Hepatocyte (in vitro differentiated cells): ENCODE measurements at regions not wholly inside any gene's neighbourhood (a gene's known extent, or its start where the extent isn't known, plus 50 kb on each side); places are given as distances from the start of the nearest gene placed in this dataset.

Experiments
- DNase-seq: peaks from one replicate; pipeline ENCODE4 v3.0.0-alpha.2; 2016; ENCODE audit warnings: low spot score
- H2AFZ ChIP-seq: fragments of 200-600 bp; sonication (generic); 2 replicates; pipeline ENCODE4 v1.6.0; 2016; ENCODE audit warnings: antibody characterized with exemption, mild to moderate bottlenecking
- H3K27ac ChIP-seq: fragments of 200-600 bp; sonication (generic); 2 replicates; pipeline ENCODE4 v1.5.1; 2016; ENCODE audit warnings: mild to moderate bottlenecking
- H3K27me3 ChIP-seq: fragments of 200-600 bp; sonication (generic); 2 replicates; pipeline ENCODE4 v1.6.1; 2016
- H3K36me3 ChIP-seq: fragments of 200-600 bp; sonication (generic); replicated peaks from 2 replicates; pipeline ENCODE4 v1.5.1; 2016; ENCODE audit warnings: low read depth; ENCODE audit not compliant: insufficient read depth
- H3K4me1 ChIP-seq: fragments of 200-600 bp; sonication (generic); 2 replicates; pipeline ENCODE4 v1.5.1; 2016; ENCODE audit warnings: mild to moderate bottlenecking, moderate library complexity; ENCODE audit not compliant: insufficient read depth
- H3K4me2 ChIP-seq: fragments of 200-600 bp; sonication (generic); 2 replicates; pipeline ENCODE4 v1.6.0; 2016
- H3K4me3 ChIP-seq: fragments of 200-600 bp; sonication (generic); 2 replicates; pipeline ENCODE4 v1.5.1; 2016; ENCODE audit warnings: mild to moderate bottlenecking
- H3K79me2 ChIP-seq: fragments of 200-600 bp; sonication (generic); 2 replicates; pipeline ENCODE4 v1.6.0; 2017; ENCODE audit warnings: mild to moderate bottlenecking
- H3K9me2 ChIP-seq: fragments of 200-600 bp; sonication (generic); replicated peaks from 2 replicates; pipeline ENCODE4 v1.6.0; 2017; ENCODE audit warnings: mild to moderate bottlenecking; ENCODE audit not compliant: insufficient read depth
- H3K9me3 ChIP-seq: fragments of 200-600 bp; sonication (generic); 2 replicates; pipeline ENCODE4 v1.5.1; 2016; ENCODE audit warnings: low read depth, mild to moderate bottlenecking
- H4K20me1 ChIP-seq: fragments of 200-600 bp; sonication (generic); 2 replicates; pipeline ENCODE4 v1.6.0; 2016; ENCODE audit warnings: mild to moderate bottlenecking; ENCODE audit not compliant: insufficient read depth, poor library complexity, severe bottlenecking
- EZH2 ChIP-seq: fragments of 200-600 bp; sonication (generic); IDR thresholded peaks from 2 replicates; pipeline ENCODE4 v1.6.1; 2016; ENCODE audit warnings: antibody characterized with exemption, mild to moderate bottlenecking, borderline replicate concordance
- EZH2phosphoT487 ChIP-seq: fragments of 200-600 bp; sonication (generic); IDR thresholded peaks from one replicate; pipeline ENCODE4 v1.6.1; 2018; ENCODE audit warnings: antibody characterized with exemption, mild to moderate bottlenecking, low read depth, moderate library complexity; ENCODE audit not compliant: unreplicated experiment, severe bottlenecking
- WGBS: methylation state at CpG from one replicate; pipeline ENCODE4 v1.1.6; 2016; ENCODE audit warnings: low lambda C conversion rate; ENCODE audit errors: missing lambda C conversion rate; 5-methylcytosine and 5-hydroxymethylcytosine counted together
- TF ChIP-seq, protein P1 (sequence below): fragments of 200-600 bp; sonication (generic); IDR thresholded peaks from 2 replicates; pipeline ENCODE4 v1.5.1; 2016; ENCODE audit warnings: antibody characterized with exemption, mild to moderate bottlenecking; ENCODE audit not compliant: poor library complexity

DNA sequence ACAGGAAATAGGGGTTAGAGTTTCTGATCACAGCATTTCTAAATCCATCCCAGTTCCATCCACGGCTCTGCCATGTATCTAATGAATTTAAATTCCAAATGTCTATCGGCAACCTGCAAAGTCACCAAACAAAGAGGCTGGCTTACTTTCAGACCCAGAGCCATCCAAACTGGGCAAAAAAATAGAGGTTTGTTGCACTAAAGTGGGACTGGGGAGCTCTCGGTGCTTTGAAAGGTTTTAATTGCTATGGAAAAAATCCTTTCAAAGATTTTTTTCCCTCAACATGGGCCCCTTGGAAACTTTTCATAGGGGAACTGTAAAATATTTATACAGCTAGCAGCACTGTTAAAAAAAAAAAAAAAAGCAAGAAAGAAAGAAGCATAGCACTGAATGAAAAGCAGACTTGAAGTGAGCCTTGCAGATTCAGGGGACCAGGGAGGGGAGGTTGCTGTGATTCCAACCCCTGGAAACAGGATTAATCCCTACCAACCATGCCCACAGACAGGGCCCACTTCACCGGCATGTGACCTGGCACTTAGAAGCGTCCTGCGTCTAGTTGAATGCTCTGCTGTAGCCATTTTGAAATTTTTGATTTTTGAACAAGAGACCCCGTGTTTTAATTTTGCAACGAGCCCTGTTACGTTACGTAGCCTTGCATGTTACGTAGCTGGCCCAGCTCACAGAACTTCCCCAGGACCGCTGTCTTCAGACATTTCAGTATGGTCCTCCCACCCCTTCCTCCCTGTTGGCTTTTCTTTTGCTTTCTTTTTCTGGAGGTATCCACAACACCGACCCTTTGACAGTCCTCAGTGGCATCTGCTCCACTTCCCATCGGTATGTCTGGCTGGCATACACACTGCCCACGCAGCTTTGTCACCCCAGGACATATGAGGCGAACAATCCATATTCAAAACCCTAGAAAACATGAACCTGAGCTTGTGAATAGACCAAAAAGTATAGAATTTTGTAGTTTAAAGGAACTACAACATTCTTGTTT, 105.3 kb upstream of the NFIB start:
- H3K4me2 ChIP-seq = peak overlapping the region; percentile 41
- no peaks in the 10 kb centered on the region for H3K36me3 ChIP-seq
- H3K27ac ChIP-seq = peak overlapping the region; percentile 98
- H3K4me3 ChIP-seq = no peak overlapping the region
- no peaks in the 10 kb centered on the region for H3K27me3 ChIP-seq
- TF ChIP-seq, protein P1, sequence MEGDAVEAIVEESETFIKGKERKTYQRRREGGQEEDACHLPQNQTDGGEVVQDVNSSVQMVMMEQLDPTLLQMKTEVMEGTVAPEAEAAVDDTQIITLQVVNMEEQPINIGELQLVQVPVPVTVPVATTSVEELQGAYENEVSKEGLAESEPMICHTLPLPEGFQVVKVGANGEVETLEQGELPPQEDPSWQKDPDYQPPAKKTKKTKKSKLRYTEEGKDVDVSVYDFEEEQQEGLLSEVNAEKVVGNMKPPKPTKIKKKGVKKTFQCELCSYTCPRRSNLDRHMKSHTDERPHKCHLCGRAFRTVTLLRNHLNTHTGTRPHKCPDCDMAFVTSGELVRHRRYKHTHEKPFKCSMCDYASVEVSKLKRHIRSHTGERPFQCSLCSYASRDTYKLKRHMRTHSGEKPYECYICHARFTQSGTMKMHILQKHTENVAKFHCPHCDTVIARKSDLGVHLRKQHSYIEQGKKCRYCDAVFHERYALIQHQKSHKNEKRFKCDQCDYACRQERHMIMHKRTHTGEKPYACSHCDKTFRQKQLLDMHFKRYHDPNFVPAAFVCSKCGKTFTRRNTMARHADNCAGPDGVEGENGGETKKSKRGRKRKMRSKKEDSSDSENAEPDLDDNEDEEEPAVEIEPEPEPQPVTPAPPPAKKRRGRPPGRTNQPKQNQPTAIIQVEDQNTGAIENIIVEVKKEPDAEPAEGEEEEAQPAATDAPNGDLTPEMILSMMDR = no peak
- TF ChIP-seq EZH2 (no peak), EZH2phosphoT487 (no peak)
- WGBS = 74% methylated on average over 16 of the region's 16 CpGs
- H3K4me1 ChIP-seq = peaks cover 16% of the 10 kb centered on the region
- peak overlapping the region; percentile 38 for H2AFZ ChIP-seq
- no peaks in the 10 kb centered on the region for H3K9me3 ChIP-seq
- peak; percentile 51 for DNase-seq
- no peaks in the 10 kb centered on the region for H4K20me1 ChIP-seq
- H3K79me2 ChIP-seq = no peaks in the 10 kb centered on the region
- H3K9me2 ChIP-seq = no peaks in the 10 kb centered on the region

DNA sequence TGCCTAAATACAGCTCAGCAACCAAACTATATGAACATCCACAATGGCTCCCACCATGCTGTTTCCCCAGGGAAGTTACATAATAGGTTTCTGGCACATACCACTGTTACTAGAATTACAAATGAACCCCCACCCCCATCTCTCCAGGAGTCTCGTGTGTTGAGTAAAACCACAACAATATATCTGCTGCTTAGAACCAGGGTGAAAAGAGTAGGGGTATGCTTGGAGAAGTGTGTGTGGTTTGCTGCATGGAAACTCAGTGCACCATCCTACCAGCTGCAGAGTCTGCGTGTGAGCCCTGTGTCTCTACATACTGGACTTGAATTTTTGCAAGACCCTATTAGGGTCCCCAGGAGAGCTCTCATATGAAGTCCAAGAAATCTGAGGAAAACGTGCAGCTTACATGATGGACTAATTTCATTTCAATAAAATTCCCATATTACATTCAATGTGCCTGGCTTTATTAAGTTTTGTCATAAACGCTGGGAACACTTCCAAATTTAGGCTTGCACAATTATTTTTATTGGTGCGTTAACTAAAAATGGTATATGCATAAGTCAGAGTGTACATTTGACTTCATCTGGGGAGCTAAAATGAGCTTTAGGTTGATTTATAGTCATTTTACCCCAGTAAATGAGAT, 104.5 kb upstream of the NFIB start:
- H3K4me3 ChIP-seq = no peak overlapping the region
- H3K9me3 ChIP-seq = no peaks in the 10 kb centered on the region
- peaks cover 16% of the 10 kb centered on the region for H3K4me1 ChIP-seq
- H4K20me1 ChIP-seq = no peaks in the 10 kb centered on the region
- 54% methylated on average over 5 of the region's 5 CpGs for WGBS
- H3K9me2 ChIP-seq = no peaks in the 10 kb centered on the region
- no peaks in the 10 kb centered on the region for H3K79me2 ChIP-seq
- H3K27me3 ChIP-seq = no peaks in the 10 kb centered on the region
- peak overlapping the region; percentile 41 for H3K4me2 ChIP-seq
- no peak for TF ChIP-seq EZH2
- TF ChIP-seq, protein P1 = no peak
- no peak for TF ChIP-seq EZH2phosphoT487
- H2AFZ ChIP-seq = no peak overlapping the region
- no peaks in the 10 kb centered on the region for H3K36me3 ChIP-seq
- H3K27ac ChIP-seq = peak overlapping the region; percentile 98
- peak; percentile 42 for DNase-seq

DNA sequence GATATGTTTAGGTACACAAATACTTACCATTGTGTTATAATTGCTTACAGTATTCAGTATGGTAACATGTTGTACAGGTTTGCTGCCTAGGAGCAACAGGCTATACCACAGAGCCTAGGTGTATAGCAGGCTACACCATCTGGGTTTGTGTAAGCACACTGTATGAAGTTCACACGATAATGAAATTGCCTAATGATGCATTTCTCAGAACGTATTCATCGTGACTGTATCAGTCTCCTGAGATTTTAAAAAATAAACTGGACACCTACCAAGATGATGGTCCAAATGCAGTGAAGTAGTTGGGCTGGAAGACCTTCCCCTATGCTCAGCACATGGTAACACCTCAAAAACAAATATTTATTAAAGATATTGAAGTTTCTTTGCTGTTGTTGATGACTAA, 103.3 kb upstream of the NFIB start:
- DNase-seq = no peak
- no peaks in the 10 kb centered on the region for H3K36me3 ChIP-seq
- H3K79me2 ChIP-seq = no peaks in the 10 kb centered on the region
- no peak overlapping the region for H3K4me2 ChIP-seq
- H3K4me3 ChIP-seq = no peak overlapping the region
- H4K20me1 ChIP-seq = no peaks in the 10 kb centered on the region
- no peak overlapping the region for H3K27ac ChIP-seq
- no peak overlapping the region for H2AFZ ChIP-seq
- peaks cover 16% of the 10 kb centered on the region for H3K4me1 ChIP-seq
- H3K9me2 ChIP-seq = no peaks in the 10 kb centered on the region
- WGBS = 93% methylated on average over 3 of the region's 3 CpGs
- TF ChIP-seq, protein P1 = no peak
- TF ChIP-seq EZH2 (no peak), EZH2phosphoT487 (no peak)
- H3K9me3 ChIP-seq = no peaks in the 10 kb centered on the region
- H3K27me3 ChIP-seq = no peaks in the 10 kb centered on the region
